GM21515 (cell line): ENCODE measurements at regions not wholly inside any gene's neighbourhood (a gene's known extent, or its start where the extent isn't known, plus 50 kb on each side); places are given as distances from the start of the nearest gene placed in this dataset.

ENCODE experiments used
- ATAC-seq: cut with Tn5 transposase; IDR thresholded peaks from one replicate; pipeline ENCODE4 v1.9.1; 2021; ENCODE audit not compliant: unreplicated experiment

DNA sequence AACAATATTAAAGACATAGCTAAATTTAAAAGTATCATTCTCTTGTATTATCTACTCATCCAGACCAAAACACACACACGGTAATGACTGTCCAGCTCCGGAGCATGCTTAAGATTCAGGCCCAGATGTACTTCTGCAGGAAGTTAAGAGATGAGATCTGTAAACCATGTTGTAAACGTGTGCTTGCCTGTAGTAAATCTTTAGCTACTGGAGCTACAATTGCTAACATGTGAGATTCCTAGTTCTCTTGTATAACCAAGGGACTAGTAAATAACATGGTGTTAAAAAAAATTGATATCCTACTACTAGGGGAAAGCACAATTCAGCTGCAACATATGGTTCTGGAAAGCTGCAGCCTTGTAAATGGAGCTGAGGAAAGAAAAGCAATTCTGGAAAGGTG is 651.7 kb upstream of the CCDC54 start:
- no peak for ATAC-seq

DNA sequence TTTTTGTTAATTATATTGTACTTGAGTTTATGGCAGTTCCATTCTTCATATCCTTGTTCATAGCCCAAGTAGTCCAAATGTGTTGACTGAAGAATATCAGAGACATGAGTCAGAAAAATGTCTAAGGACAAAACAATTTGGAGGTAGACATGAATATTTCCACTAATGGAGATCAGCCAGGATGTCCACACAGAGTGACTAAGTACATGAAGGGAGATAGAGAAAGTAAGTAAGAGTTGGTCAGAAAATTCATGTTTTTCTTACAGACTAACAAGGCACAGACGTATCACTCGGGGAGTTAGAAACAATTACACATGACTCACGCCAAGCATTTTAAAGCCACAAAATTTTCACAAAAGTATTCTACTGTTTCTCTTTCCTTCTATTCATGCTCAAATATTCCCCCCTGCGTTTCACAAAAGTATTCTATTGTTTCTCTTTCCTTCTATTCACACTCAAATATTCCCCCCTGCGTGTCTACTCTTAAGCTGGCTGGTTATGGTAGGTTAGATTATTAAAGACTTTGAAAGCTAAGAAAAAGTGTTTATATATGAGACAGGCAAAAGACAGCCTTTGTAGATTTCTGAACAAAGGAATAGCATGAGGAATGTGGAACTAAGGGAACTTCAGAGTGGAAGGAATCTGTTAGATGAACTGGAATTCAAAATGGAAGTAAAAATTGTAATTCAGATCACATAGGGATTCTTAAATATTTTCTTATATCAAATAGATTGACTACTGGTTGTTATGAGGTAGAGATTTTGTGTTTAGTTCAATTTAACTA is 648.7 kb upstream of the CCDC54 start:
- no peak for ATAC-seq

DNA sequence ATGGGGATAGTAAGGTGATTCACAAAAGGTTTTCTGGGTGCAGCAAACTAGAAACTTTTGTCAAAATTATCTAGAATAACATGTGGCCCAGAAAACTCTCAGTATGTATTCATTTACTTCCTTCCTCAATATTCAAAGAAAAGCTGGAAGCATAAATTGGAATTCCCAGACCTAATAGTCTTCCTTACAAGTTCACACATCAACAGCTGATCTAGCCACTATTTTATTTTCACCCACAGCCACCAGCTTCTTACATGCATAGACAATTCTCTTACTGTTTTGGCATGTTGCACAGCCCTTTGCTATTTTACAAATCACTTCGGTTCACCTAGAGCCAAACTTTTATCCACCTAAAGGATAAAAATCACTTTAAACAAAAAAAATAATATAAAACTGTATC is 647.8 kb upstream of the CCDC54 start:
- ATAC-seq = no peak

DNA sequence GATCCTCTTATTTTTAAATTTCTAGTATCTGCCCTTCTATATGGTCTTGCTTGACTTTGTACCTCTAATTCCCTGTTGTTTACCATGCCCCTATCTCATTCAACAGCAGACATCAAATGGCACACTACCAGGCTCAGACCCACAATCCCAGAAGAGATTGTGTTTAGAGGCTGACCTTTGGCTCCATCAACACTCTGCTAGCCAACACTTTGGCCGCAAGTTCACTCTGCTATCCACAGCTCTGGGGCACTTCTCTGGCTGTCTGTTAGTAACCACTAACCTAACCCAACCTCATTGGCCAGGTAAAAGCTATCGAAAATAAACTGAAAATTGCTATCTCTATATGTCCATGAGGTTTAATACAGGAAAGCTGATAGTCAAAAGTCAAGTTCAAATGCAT is 646.0 kb upstream of the CCDC54 start:
- no peak for ATAC-seq

DNA sequence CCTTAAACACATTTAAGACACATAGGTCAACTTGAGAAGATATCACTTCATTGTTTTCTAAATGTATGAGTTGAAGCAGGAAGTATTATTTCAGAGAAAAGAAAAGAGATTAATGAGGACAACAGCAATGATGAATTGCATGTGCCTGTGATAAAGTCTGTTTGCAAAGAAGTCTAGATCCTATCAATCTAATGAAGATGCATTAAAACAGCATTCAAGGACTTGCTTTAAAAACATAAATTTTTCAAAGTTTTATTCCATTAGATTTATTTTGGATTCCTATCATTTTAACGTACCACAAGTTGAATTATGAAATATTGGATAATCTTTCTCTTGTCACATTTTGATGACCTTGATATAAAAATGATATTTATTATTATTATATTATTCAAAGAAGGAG is 642.5 kb upstream of the CCDC54 start:
- ATAC-seq = no peak

DNA sequence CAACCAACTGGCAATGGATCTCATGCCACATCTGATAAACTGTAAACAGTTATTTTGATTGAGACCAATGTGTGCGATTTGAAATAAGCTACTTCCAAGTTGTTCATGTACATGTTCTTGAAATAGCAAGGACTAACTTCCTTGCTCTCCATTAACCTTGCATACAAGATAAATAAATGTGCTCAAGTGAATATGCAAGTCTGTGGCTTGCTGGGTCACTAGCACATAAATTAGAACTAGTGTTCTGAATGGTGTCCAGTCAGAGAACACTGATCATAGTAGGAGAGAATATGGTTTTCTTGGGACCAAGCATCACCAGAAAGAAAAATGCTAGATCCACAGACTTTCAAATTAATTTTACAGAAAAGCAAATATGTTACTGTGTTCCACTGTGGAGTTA is 640.0 kb upstream of the CCDC54 start:
- no peak for ATAC-seq

DNA sequence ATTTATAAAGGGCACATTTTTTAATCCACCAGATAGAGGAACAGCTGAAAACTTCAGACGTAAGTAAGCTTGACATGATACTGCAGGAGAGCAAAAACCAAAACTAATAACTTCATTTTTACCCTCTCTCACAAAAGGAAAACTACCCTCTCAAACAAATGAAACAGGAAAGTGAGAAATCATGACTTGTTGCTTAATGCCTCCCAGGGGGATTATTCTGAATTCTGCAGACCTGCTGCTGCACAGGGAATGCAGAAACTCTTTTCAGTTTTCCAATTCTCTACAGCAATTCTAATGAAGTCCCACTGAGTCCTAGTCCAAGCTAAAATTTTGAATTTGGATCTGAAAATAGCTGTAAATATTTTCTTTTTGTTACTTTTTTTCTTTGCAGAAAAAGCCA is 637.1 kb upstream of the CCDC54 start:
- no peak for ATAC-seq

DNA sequence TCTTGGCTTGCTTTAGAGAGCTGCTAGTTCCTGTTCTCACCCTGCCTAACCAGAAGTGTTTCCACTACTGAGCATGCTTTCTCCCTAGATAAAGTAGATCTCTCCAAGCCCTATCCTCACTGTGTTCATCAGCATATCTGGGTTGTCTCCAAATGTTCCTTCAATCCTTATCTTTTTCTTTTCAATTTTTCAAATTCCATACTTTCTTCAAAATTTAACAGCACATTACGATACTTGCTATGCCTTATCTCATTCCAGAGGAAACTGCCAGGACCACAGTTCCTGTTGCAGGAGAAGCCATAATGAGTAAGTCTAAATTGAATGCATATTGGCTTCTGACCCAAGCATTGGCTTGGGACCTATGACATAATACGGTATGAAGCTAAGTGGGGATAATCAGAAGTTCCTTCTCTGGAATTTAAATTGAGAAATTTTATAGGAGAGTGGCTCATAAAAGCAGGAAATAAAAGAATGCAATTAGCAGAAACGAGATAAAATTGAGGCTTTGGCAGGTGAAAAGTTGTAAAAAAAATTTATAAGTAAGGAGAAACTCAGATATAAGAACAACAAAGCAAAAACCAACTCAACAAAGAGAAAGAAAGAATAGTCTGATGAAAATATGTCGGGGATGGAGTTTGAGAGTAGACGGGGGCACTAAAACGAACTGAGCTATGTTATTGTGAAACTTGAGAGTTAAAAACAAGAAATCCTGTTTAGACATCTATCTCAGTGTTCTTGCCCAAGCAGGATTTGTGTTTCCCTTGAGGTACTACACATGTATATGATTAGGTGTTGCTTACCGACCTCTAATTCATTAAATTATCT is 631.7 kb upstream of the CCDC54 start:
- no peak for ATAC-seq

DNA sequence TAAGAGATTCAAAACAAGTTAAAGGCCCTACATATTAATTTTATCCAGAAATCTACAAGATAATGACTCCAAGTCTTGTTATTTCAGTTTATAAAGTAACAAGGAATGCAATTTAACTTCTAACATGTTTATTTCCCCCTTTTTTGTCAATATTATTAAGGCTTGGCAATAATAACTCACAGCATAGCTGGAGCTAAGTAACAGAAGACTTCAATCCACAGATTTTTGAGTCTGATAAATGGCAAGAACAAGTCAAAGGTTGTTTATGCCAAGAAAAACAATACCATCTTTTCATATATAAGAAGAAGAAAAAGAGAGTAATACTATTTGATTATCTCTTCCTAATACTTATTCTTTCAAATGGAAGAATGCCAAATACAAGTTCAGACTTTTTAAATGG is 631.0 kb upstream of the CCDC54 start:
- ATAC-seq = no peak

DNA sequence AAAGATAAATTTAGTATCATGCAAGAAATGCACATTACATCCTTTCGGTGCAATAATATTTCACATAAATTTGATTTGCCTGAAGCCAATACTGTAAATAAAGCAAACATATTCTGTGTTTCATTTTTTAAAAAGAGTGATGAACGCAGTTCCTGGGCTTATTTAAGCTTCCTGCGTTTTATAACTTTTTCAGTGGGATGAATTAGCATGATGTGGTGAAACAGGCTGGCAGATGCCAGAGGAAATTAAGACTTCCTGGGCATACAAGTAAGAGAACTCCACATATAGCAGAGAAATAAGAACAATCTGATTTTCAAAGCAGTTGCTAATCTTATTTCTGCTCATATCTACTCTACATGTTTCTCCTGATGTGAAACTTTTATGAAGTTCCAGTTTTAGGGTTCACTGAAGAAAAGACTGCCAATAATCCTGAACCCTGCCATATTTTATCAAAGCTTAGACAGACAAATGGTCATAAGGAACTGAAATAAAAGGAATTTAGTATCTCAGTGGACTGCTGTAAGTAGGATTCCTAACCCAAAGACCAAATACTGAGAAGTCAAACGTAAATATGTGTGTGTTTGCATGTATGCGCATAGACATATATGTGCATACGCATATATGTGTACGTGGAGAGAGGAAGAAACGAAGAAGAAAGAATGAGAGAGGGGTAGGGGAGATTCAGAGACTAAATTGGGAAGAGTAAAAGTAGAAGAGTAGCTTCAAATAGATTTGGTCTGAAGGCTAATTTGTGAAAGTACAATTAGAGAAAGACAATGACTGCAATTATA is 628.6 kb upstream of the CCDC54 start:
- no peak for ATAC-seq

DNA sequence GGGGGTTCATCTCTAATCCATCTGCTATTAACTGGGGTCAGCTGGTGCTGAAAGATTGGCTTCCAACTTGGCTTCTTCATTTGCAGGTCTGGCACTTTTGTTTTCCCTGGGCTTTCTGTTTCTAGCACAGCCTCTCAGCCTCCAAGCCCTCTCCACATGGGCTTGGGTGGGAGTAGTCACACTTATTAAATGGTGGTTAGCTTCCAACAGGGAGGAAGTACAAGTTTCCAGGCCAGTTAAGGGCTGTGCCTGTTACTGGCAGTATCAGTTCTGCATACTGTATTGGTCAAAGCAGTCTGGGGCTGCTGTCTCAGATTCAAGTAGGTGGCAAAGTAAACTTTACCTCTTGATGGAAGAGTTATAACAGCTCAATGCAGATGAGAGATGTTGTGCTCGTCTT is 627.1 kb upstream of the CCDC54 start:
- ATAC-seq = no peak

DNA sequence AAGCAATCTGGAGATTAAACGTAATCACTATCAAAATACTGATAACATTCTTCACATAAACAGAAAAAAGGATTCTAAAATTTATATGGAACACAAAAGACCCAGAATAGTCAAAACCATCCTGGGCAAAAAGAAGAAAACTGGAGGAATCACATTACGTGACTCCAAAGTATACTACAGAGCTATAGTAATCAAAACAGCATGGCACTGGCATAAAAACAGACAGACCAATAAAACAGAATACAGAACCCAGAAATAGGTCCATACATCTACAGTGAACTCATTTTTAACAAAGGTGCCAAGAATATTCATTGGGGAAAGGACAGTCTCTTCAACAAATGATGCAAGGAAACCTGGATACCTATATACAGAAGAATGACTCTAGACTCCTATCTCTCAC is 621.9 kb upstream of the CCDC54 start:
- no peak for ATAC-seq

DNA sequence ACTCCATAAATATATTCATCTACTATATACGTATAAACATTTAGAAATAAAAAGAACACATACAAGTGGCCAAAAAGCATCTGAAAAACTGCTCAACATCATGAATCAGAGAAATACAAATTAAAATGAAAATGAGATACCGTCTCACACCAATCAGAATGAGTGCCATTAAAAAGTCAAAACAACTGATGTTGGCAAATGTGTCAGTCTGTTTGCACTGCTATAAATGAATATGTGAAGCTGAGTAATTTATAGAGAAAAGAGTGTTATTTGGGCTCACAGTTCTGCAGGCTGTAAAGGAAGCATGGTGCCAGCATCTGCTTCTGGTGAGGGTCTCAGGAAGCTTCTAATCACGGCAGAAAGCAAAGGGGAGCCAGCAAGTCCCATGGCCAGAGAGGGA is 620.3 kb upstream of the CCDC54 start:
- ATAC-seq = no peak

DNA sequence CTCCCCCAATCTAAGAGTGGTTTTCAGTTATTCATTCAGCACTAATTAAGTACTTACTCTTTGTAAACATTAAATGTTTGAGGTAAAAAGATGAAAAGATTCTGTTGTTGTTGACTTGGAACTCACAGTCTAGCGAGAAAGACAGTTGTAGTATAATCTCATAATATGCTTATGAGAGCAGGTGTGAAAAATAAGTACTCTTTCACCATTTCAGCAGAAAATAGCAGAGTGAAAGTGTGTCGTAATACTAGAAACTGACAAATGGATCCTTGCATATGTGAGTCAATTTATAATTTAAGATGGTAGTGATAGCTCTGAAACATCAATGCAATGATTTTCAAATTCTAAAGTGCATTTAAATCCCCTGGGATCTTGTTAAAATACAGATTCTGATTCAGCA is 618.8 kb upstream of the CCDC54 start:
- ATAC-seq = no peak

DNA sequence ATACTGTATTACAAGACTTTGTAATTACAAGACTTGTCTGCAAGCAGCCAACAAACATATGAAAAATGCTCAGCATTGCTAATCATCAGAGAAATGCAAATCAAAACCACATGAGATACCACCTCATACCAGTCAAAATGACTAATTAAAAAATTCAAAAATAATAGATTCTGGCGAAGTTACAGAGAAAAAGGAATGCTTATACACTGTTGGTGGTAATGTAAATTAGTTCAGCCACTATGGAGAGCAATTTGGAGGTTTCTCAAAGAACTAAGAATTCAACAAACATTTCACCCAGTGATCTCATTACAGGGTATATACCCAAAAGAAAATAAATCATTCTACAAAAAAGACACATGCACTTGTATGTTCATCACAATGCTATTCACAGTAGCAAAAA is 617.5 kb upstream of the CCDC54 start:
- no peak for ATAC-seq

DNA sequence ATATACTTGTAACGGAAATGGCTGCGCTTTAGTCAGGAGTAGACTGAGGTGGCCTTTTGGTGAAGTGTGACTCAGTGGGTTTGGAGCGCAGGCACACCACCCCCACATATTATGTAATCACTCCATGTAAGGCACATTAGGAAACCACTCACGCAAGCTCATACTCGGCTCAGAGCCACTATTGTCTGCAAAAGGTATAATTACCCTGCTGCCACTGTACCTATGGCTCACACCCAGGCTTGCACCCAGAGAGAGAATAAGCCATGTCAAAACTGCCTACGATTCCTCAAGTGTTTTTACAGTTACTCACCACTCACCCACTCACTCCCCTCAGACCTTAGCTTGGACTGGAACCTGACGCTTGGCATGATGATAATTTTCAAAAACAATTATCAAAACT is 611.9 kb upstream of the CCDC54 start:
- no peak for ATAC-seq

DNA sequence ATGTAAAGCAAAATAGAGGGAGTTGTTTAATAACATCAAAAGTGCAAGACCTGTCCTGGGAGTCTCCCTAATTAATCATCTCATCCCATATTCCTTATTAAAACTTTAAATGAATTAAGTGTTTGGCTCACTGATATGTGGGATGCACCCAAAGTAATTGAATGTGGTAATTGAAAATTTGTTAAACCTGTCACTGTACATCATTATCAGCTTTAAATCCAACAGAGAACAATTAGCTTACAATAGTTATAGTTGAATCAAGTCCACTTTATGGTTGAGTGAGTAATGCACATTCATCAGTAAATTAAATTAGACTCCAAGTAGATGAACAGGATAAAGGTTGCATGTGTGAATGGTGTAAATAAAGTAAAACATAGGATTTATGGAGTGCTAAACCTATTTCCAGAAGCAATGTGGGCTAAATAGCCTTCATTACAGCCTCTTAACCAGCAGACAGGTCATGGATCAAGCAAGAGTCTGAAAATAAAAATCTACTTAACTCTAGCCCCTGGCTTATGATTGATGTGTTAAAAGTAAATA is 608.2 kb upstream of the CCDC54 start:
- ATAC-seq = no peak

DNA sequence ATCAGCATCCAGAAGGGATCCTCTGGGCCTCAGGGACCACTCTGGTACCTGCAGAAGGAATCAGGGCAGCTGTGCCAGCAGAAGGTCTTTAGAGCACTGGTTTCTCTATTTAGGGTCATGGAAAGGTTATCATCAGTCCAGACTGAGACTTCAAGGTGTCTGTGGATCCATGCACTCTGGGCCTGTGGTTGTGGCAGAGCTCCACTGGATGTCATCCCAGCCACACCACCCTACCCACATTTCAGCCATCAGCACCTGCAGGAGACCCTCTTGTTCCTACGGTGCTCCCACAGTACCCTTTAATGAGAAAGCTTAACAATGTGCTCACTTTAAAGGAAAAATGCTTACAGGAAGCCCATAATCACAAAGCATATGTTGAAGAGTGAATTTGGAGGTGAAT is 603.4 kb upstream of the CCDC54 start:
- no peak for ATAC-seq

DNA sequence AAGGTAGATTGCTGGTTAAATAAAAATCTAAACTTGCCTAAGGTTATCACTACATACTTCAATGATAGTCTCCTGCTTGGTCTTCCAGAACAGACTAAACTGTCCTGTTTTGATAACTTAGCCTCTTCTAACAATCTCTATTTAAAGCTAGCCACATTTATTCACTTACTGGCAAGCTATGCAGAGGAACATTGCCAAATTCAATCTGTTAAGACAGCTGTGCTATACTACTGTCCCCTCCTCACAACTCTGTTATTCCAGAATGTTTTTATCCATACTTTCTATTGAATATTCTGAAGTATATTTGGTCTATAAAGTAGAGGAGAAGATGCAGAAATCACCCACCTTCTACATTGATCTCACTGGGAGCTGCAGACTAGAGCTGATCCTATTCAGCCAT is 594.0 kb upstream of the CCDC54 start:
- ATAC-seq = no peak

DNA sequence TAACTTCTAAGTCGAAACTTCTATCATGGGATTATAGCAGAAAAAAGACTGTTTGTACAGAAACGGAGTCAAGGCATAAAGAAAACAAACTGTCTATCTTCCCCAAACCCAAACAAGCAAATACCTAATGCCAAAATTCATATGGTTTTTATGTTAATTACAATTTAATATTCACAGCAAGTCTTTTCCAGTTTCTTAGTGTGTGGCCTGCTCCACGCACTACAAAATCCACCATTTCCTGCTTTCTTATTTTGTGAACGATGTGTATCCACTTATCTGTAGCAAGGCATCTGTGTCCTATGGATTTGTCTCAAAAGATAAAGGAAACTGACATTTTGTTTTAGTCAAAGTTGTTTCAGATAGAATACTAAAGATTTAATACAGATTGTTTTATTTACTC is 588.0 kb upstream of the CCDC54 start:
- no peak for ATAC-seq

DNA sequence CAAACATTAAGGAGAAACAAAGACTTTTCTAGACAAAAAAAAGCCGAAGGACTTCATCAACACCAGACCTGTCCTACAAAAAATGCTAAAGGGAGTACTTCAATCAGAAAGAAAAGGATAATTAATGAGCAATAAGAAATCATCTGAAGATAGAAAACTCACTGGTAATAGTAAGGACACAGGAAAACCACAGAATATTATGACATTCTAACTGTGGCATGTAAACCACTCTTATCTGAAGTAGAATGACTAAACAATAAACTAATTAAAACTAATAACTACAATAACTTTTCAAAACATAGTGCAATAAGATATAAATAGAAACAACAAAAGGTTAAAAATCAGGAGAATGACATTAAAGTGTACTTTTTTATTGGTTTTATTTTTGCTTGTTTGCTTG is 584.5 kb upstream of the CCDC54 start:
- no peak for ATAC-seq

DNA sequence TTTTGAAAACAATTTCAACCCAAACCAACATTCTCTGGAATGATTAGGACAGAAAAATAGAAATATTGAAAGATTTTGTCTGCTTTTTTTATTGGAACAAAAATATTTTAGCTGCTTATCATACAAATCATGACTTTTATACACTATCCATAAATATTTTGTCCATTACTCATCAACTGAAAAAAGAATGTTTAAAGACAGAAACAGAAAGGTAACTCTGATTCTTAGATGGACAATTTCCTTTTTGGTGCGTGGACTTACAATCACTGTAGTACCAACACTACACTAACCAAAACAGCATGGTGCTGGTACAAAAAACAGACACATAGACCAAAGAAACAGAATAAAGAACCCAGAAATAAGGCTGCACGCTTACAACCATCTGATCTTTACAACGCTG is 582.8 kb upstream of the CCDC54 start:
- ATAC-seq = no peak
